Hematopoietic multipotent progenitor cell treated with erythropoietin and hydrocortisone succinate and interleukin-3 and kit ligand, for 4 days (in vitro differentiated cells): ENCODE measurements at regions not wholly inside any gene's neighbourhood (a gene's known extent, or its start where the extent isn't known, plus 50 kb on each side); places are given as distances from the start of the nearest gene placed in this dataset.

Experiments used
- DNase-seq: peaks from one replicate; pipeline ENCODE4 v3.0.0-alpha.2; 2015

- DNase-seq, result no peak
These were observed 70.4 kb downstream of the RCN1 start for GRCh38 chr11:32161293-32161692.

- no peak for DNase-seq
These were observed 71.5 kb downstream of the RCN1 start for GRCh38 chr11:32162351-32162750.

GRCh38 chr11:32162906-32163305 is 72.0 kb downstream of the RCN1 start:
- DNase-seq, result no peak

- DNase-seq, result no peak
These were observed 72.7 kb downstream of the RCN1 start for GRCh38 chr11:32163557-32163956.

GRCh38 chr11:32164836-32165235 is 74.0 kb downstream of the RCN1 start:
- DNase-seq, result no peak

- peak; percentile 9 for DNase-seq
These were observed 78.0 kb downstream of the RCN1 start for GRCh38 chr11:32168924-32169323.

GRCh38 chr11:32171445-32171844 is 80.6 kb downstream of the RCN1 start:
- no peak for DNase-seq

GRCh38 chr11:32172041-32172847 is 81.4 kb downstream of the RCN1 start:
- no peak for DNase-seq

GRCh38 chr11:32172848-32173834 is 82.3 kb downstream of the RCN1 start:
- DNase-seq, result peak; percentile 66

- DNase-seq, result no peak
These were observed 83.1 kb downstream of the RCN1 start for GRCh38 chr11:32173977-32174376.

- DNase-seq, result peak; percentile 94
These were observed 85.5 kb downstream of the RCN1 start for GRCh38 chr11:32176223-32176934.

- DNase-seq, result no peak
These were observed 87.8 kb downstream of the RCN1 start for GRCh38 chr11:32178692-32179091.

GRCh38 chr11:32183512-32183911 is 92.6 kb downstream of the RCN1 start:
- no peak for DNase-seq

GRCh38 chr11:32184041-32184722 is 93.3 kb downstream of the RCN1 start:
- no peak for DNase-seq

GRCh38 chr11:32184723-32185376 is 94.0 kb downstream of the RCN1 start:
- no peak for DNase-seq

GRCh38 chr11:32186118-32186517 is 95.2 kb downstream of the RCN1 start:
- no peak for DNase-seq

- DNase-seq, result no peak
These were observed 96.2 kb downstream of the RCN1 start for GRCh38 chr11:32187111-32187510.

- peak; percentile 15 for DNase-seq
These were observed 97.9 kb downstream of the RCN1 start for GRCh38 chr11:32188785-32189184.

GRCh38 chr11:32196137-32196536 is 105.3 kb downstream of the RCN1 start:
- no peak for DNase-seq

- DNase-seq, result no peak
These were observed 107.2 kb downstream of the RCN1 start for GRCh38 chr11:32198053-32198452.

- DNase-seq, result no peak
These were observed 109.4 kb downstream of the RCN1 start for GRCh38 chr11:32200136-32200847.
